GM21737 (cell line): ENCODE measurements at regions not wholly inside any gene's neighbourhood (a gene's known extent, or its start where the extent isn't known, plus 50 kb on each side); places are given as distances from the start of the nearest gene placed in this dataset.

Experiments used
- ATAC-seq: cut with Tn5 transposase; IDR thresholded peaks from one replicate; pipeline ENCODE4 v1.9.1; 2021; ENCODE audit warnings: mild to moderate bottlenecking, moderate library complexity; ENCODE audit not compliant: unreplicated experiment

GRCh38 chr9:106310782-106311181 is 552.2 kb upstream of the ZNF462 start:
- no peak for ATAC-seq

- ATAC-seq, result no peak
These were observed 550.1 kb upstream of the ZNF462 start for GRCh38 chr9:106312906-106313305.

- ATAC-seq, result no peak
These were observed 548.5 kb upstream of the ZNF462 start for GRCh38 chr9:106314476-106314875.

GRCh38 chr9:106321394-106322180 is 541.4 kb upstream of the ZNF462 start:
- ATAC-seq, result no peak

- no peak for ATAC-seq
These were observed 540.2 kb upstream of the ZNF462 start for GRCh38 chr9:106322706-106323245.

- no peak for ATAC-seq
These were observed 538.8 kb upstream of the ZNF462 start for GRCh38 chr9:106324053-106324585.

GRCh38 chr9:106324591-106325280 is 538.2 kb upstream of the ZNF462 start:
- ATAC-seq, result no peak

GRCh38 chr9:106326493-106326892 is 536.5 kb upstream of the ZNF462 start:
- no peak for ATAC-seq

GRCh38 chr9:106333481-106333880 is 529.5 kb upstream of the ZNF462 start:
- ATAC-seq, result no peak

GRCh38 chr9:106334081-106334480 is 528.9 kb upstream of the ZNF462 start:
- ATAC-seq, result no peak

- ATAC-seq, result no peak
These were observed 523.1 kb upstream of the ZNF462 start for GRCh38 chr9:106339882-106340281.

GRCh38 chr9:106350777-106351176 is 512.2 kb upstream of the ZNF462 start:
- no peak for ATAC-seq

- ATAC-seq, result no peak
These were observed 506.0 kb upstream of the ZNF462 start for GRCh38 chr9:106356924-106357323.

GRCh38 chr9:106358331-106358730 is 504.6 kb upstream of the ZNF462 start:
- no peak for ATAC-seq

- no peak for ATAC-seq
These were observed 486.3 kb upstream of the ZNF462 start for GRCh38 chr9:106376689-106377088.

- no peak for ATAC-seq
These were observed 479.9 kb upstream of the ZNF462 start for GRCh38 chr9:106383072-106383471.

GRCh38 chr9:106387965-106388364 is 475.0 kb upstream of the ZNF462 start:
- ATAC-seq, result no peak

- ATAC-seq, result no peak
These were observed 469.7 kb upstream of the ZNF462 start for GRCh38 chr9:106393226-106393625.

GRCh38 chr9:106400170-106400569 is 462.8 kb upstream of the ZNF462 start:
- no peak for ATAC-seq

GRCh38 chr9:106400950-106401349 is 462.0 kb upstream of the ZNF462 start:
- no peak for ATAC-seq

GRCh38 chr9:106403081-106403480 is 459.9 kb upstream of the ZNF462 start:
- ATAC-seq, result no peak

- ATAC-seq, result no peak
These were observed 458.8 kb upstream of the ZNF462 start for GRCh38 chr9:106404137-106404536.
